Fibroblast of lung (primary cell): ENCODE measurements at regions not wholly inside any gene's neighbourhood (a gene's known extent, or its start where the extent isn't known, plus 50 kb on each side); places are given as distances from the start of the nearest gene placed in this dataset.

Source experiments
- DNase-seq, 2 donors: peaks; one replicate each; pipeline versions ENCODE4 v3.0.0 to v3.0.0-alpha.2; 2010; ENCODE audit warnings: low read depth in 2 of 2
- H2AFZ ChIP-seq: 2 replicates; pipeline ENCODE4 v1.5.1; 2012; ENCODE audit warnings: low read length, control low read depth, inconsistent platforms
- H3K27ac ChIP-seq: 2 replicates; pipeline ENCODE4 v1.5.1; 2011; ENCODE audit warnings: low read length, control low read depth; ENCODE audit not compliant: insufficient read depth
- H3K27me3 ChIP-seq: 2 replicates; pipeline ENCODE4 v1.5.1; 2011; ENCODE audit warnings: mild to moderate bottlenecking, low read length; ENCODE audit not compliant: control insufficient read depth, insufficient read depth
- H3K36me3 ChIP-seq: 2 replicates; pipeline ENCODE4 v1.5.1; 2011; ENCODE audit warnings: low read length; ENCODE audit not compliant: control insufficient read depth, insufficient read depth
- H3K4me1 ChIP-seq: 2 replicates; pipeline ENCODE4 v1.5.1; 2011; ENCODE audit warnings: low read length; ENCODE audit not compliant: control insufficient read depth, insufficient read depth; ENCODE audit errors: extremely low read depth
- H3K4me2 ChIP-seq: 2 replicates; pipeline ENCODE4 v1.5.1; 2011; ENCODE audit warnings: low read length, control low read depth; ENCODE audit not compliant: insufficient read depth; ENCODE audit errors: extremely low read depth
- H3K4me3 ChIP-seq, 4 experiments: fragments of 200-600 bp in 1 of 4; sonication (generic) in 1 of 4; replicated peaks in 1 of 4; 2 replicates each; pipeline ENCODE4 v1.5.1; 2011 to 2016; ENCODE audit warnings: low read length in 4 of 4, low read depth in 3 of 4, mild to moderate bottlenecking in 3 of 4, control low read depth in 2 of 4, inconsistent platforms in 1 of 4, mixed read lengths in 1 of 4; ENCODE audit not compliant: insufficient read depth in 1 of 4; ENCODE audit errors: control extremely low read depth in 1 of 4
- H3K79me2 ChIP-seq: 2 replicates; pipeline ENCODE4 v1.5.1; 2012; ENCODE audit warnings: mild to moderate bottlenecking, low read length, inconsistent platforms; ENCODE audit not compliant: control insufficient read depth, insufficient read depth
- H3K9ac ChIP-seq: 2 replicates; pipeline ENCODE4 v1.5.1; 2011; ENCODE audit warnings: mild to moderate bottlenecking, low read length, control low read depth; ENCODE audit not compliant: insufficient read depth
- H3K9me3 ChIP-seq: 2 replicates; pipeline ENCODE4 v1.5.1; 2012; ENCODE audit warnings: low read depth, low read length; ENCODE audit not compliant: control insufficient read depth, insufficient read depth
- H4K20me1 ChIP-seq: 2 replicates; pipeline ENCODE4 v1.5.1; 2011; ENCODE audit warnings: low read length; ENCODE audit not compliant: control insufficient read depth, insufficient read depth; ENCODE audit errors: extremely low read depth
- CTCF ChIP-seq, 2 donors: IDR thresholded peaks in 1 of 2; conservative IDR thresholded peaks in 1 of 2; 1 replicate in 1 of 2; 2 replicates in 1 of 2; pipeline ENCODE4 v1.5.1; 2011 to 2012; ENCODE audit warnings: low read length in 2 of 2, control low read depth in 1 of 2, inconsistent platforms in 1 of 2, low read depth in 1 of 2, mild to moderate bottlenecking in 1 of 2
- EZH2 ChIP-seq: IDR thresholded peaks from 2 replicates; pipeline ENCODE4 v1.5.1; 2012; ENCODE audit warnings: low read length, control low read depth, mild to moderate bottlenecking; ENCODE audit errors: missing control alignments

GRCh38 chrX:122666601-122667000 is 517.5 kb upstream of the GRIA3 start:
- no peaks in the 10 kb centered on the region for H3K79me2 ChIP-seq
- no peak for TF ChIP-seq CTCF (conservative IDR thresholded peaks at IDR 0.05 in 1 of 2, IDR thresholded peaks at IDR 0.05 in 1 of 2; ENCODE audit: low read depth in 1 of 2, low read length in 2 of 2)
- H3K9ac ChIP-seq = no peak overlapping the region
- peak in 1 of 2 donors; percentile 32 for DNase-seq
- no peaks in the 10 kb centered on the region for H3K36me3 ChIP-seq
- no peak overlapping the region for H3K27ac ChIP-seq
- no peak overlapping the region for H2AFZ ChIP-seq
- H3K4me2 ChIP-seq = no peak overlapping the region
- no peaks in the 10 kb centered on the region for H3K4me1 ChIP-seq
- no peak overlapping the region for H3K4me3 ChIP-seq
- H3K9me3 ChIP-seq = no peaks in the 10 kb centered on the region
- no peaks in the 10 kb centered on the region for H4K20me1 ChIP-seq
- H3K27me3 ChIP-seq = no peaks in the 10 kb centered on the region

GRCh38 chrX:122667667-122668066 is 516.4 kb upstream of the GRIA3 start:
- H3K4me3 ChIP-seq = no peak overlapping the region
- no peaks in the 10 kb centered on the region for H4K20me1 ChIP-seq
- H3K79me2 ChIP-seq = no peaks in the 10 kb centered on the region

GRCh38 chrX:122703762-122704161 is 480.3 kb upstream of the GRIA3 start:
- Histone ChIP-seq H3K9me3 (no peaks in the 10 kb centered on the region), H3K9ac (no peak overlapping the region), H3K4me3 (no peak overlapping the region), H3K4me2 (no peak overlapping the region), H3K27me3 (no peaks in the 10 kb centered on the region), H3K4me1 (no peaks in the 10 kb centered on the region), H2AFZ (no peak overlapping the region), H4K20me1 (no peaks in the 10 kb centered on the region), H3K79me2 (no peaks in the 10 kb centered on the region), H3K36me3 (no peaks in the 10 kb centered on the region), H3K27ac (no peak overlapping the region)
- TF ChIP-seq EZH2 = no peak
- TF ChIP-seq CTCF (conservative IDR thresholded peaks at IDR 0.05 in 1 of 2, IDR thresholded peaks at IDR 0.05 in 1 of 2; ENCODE audit: low read depth in 1 of 2, low read length in 2 of 2) = no peak
- peak in 1 of 2 donors; percentile 25 for DNase-seq

More at GRCh38 chrX:122667667-122668066, 516.4 kb upstream of the GRIA3 start:
- Histone ChIP-seq H3K9ac (no peak overlapping the region), H3K4me2 (no peak overlapping the region), H3K36me3 (no peaks in the 10 kb centered on the region), H3K27me3 (no peaks in the 10 kb centered on the region), H3K4me1 (no peaks in the 10 kb centered on the region), H2AFZ (no peak overlapping the region), H3K27ac (no peak overlapping the region), H3K9me3 (no peaks in the 10 kb centered on the region)
- no peak for DNase-seq
- TF ChIP-seq EZH2 (no peak), CTCF (conservative IDR thresholded peaks at IDR 0.05 in 1 of 2, IDR thresholded peaks at IDR 0.05 in 1 of 2; ENCODE audit: low read depth in 1 of 2, low read length in 2 of 2) (no peak)
